ENCODE measurements at regions not wholly inside any gene's neighbourhood (a gene's known extent, or its start where the extent isn't known, plus 50 kb on each side); places are given as distances from the start of the nearest gene placed in this dataset.
"Not testable (repeated sequence)": the region's sequence is repeated elsewhere in the genome, so short reads cannot be mapped to it uniquely, and the experiment has no call there.

GRCh38 chr10:83527934-83528333 lies 611.4 kb upstream of the GHITM start:
- no peak for DNase-seq

DNA sequence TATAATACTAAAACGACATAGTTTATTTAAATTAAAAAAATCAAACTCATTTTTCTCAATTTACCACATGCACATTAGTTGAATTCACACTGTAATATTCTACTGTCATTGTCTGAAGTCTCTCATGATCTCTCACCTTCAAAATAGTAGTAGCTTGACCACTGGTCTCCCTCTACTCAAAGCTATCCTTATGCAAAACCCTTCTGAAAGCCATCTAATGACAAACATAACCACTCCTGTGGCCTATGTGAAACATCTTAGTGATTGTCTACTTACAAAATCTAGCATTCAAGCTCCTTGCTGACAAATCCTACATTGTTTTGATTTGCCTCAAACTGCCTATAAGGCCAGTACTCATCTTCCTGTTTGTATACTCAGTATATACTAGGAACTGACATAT lies 606.0 kb upstream of the GHITM start:
- DNase-seq: no peak

DNA sequence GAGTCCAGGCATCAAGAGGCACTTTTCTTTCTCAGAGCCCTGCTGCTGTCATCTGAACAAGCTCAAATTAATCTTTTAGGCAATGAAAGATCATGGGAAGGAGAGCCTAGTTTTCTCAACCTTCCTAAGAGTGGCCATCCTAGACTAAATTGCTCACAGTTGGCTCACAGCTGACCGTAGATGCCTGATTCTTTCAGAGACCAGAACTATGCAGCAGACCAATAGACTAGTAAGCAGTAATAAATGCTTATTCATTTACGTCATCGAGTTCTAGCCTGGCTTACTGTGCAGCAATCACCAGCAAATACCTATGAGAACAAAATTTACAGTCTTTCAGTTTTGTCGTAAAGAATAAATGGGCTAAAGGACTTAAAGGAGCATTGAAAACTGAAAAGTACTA lies 602.9 kb upstream of the GHITM start:
- no peak for DNase-seq

DNA sequence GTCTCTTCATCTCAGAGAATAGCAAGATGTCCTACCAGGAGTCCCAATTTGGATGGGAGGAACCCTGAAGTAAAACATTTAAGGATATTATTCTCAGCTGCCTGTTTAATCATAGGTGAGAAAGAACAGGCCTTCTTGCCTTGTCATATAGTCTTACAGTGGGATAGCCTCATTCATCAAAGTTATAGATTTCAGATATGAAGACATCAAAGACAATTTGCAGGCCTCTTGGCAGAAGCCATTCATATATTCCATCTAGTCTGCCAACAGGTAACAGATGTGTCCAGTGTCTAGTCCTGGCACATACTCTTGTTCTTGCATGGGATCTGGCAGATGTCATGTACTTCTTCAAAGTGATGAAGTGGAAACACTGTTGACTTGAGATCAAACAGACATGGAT lies 601.3 kb upstream of the GHITM start:
- DNase-seq: no peak

GRCh38 chr10:83539528-83540308 lies 599.6 kb upstream of the GHITM start:
- DNase-seq: no peak

DNA sequence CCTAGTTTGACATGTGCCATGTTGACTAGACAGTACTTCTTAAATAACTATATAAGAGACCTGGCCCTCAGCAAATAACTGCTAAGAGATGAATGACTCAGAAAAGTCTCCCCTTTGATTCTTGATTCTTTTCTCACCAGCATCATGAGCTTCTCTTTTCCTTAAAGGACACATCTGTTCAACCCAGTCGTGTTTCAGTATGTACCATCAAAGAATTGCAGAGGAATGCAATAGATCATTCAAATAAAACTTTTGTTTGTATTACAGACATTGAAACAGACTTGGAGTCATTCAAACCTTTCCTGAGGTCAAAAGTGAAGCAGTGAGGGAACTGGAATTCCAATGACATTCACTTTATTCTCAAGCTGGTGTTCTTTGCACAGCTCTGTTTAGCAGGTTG lies 598.3 kb upstream of the GHITM start:
- DNase-seq: no peak

- DNase-seq: no peak
Observed at GRCh38 chr10:83542774-83543411, 596.4 kb upstream of the GHITM start.

GRCh38 chr10:83543691-83544462 lies 595.4 kb upstream of the GHITM start:
- DNase-seq: no peak

DNA sequence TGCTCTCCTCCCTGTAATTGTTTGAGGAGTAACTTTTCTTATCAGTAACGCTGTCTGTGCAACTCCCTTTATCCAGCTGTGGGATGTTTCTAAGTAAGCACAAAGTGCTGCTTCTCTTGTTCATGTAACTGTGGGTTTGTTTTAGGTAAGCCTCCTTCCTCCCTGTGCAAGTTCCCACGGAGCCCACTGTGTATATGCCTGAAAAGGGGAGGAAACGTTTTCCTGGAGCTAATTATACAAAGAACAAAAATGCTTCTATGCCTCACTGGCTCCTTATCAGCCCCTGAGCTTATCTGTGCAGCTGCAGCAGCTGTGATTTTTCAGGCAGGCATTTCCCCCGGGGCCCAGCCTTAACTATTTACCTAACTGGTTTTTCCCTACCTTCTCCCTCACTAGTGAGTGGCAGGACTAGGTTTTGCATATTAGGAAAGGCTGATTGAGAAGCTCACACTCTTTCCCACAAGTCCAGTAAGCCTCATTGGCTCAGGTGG lies 593.4 kb upstream of the GHITM start:
- no peak for DNase-seq

- DNase-seq: not testable (repeated sequence)
Observed at GRCh38 chr10:83551190-83551589, 588.1 kb upstream of the GHITM start.

DNA sequence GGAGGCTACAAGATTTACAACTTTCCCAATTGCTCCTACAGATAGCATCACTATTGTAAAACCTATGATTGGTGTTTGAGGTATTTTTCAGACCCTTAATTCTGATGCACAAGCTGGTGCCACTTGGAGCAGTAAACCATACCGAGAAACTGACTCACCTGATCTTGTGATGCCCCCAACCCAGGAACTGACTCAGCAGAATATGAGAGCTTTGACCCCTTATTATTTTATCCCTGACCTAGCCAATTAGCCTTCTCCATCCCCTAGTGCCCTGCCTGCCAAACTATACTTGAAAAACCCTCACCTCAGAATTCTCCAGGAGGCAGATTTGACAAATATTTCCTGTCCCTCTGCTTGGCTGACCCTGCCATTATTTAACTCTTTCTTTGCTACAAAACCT lies 585.9 kb upstream of the GHITM start:
- DNase-seq: no peak

DNA sequence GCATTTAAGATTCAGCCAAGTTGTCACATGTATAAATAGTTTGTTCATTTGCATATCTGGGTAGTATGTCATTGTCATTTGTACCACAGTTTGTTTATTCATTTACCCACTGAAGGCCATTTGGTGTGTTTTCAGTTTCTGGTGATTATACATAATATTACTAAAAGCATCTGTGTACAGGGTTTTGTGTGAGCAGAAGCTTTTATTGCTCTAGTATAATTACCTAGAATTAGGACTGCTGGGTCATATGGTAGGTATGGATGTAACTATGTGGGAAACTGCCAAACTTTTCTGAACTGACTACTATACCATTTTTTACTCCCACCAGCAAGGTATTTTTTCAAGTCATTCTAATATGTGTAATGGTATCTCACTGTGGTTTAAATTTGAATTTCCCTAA lies 584.0 kb upstream of the GHITM start:
- no peak for DNase-seq

DNA sequence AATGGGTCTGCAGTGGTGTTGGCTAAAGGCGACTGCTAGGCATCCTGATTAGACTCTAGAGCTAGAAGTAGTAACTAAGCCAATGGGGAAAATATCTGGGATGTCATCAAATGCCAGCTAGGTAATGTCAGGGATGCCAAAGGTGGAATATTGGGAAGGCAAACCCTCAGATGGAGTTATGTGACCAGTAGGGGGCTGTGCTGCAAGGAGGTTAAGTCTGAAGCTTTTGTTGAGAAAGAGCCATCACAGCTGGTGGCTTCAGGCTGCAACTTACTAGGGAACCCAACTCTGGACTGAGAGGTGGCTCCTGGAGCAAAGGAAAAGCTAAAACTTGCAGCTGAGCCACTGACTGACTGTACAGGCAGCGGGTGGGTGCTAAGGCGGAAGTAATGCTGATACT lies 576.9 kb upstream of the GHITM start:
- no peak for DNase-seq

DNA sequence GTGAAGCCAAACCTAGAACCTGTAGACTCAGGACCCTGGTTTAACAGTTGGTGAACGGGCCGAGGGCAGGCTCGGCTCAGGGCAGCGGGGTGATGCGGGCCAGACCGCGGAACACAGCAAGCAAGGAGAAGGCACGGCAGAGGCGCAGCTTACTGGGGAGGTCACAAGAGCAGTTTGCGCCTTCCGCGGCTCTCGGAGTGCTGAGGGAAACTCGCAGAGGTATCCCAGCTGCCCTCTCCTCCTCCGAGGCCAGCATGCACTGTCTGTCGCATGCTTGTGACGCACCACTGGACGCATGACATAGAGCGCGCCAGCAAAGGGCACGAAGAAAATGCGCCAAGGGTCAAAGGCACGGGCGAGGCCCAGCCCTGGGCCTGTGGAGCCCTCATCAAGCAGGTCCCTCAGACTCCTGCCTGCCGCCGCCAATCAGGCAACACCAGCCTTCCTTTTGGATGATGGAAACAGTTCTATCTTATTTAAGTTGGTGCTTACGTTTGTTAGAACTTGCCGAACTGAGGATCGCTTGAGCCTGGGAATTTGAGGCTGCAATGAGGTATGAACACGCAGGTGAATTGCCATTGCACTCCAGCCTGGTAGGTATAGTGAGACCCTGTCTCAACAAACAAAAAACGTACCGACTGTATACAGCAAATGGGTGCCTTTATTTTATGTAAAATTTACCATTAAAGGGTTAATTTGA lies 574.3 kb upstream of the GHITM start:
- DNase-seq: no peak

GRCh38 chr10:83572036-83572435 lies 567.3 kb upstream of the GHITM start:
- no peak for DNase-seq

DNA sequence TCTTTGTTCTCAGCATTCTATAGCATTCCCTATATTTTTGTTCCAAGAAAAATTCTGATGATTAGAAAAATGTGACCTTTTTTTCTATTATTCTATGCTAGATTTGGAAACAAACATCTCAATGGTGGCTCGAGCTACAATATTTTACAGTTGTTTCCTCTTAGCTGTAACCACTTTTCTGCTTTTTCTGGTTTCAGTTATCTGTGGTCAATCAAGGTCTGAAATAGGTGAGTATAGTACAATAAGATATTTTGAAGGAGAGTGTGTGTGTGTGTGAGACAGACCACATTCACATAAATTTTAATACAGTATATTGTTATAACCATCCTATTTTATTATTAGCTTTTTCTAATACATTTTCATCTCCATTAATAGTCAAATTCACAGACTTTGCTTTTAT lies 564.5 kb upstream of the GHITM start:
- no peak for DNase-seq

GRCh38 chr10:83577421-83577820 lies 561.9 kb upstream of the GHITM start:
- DNase-seq: no peak

DNA sequence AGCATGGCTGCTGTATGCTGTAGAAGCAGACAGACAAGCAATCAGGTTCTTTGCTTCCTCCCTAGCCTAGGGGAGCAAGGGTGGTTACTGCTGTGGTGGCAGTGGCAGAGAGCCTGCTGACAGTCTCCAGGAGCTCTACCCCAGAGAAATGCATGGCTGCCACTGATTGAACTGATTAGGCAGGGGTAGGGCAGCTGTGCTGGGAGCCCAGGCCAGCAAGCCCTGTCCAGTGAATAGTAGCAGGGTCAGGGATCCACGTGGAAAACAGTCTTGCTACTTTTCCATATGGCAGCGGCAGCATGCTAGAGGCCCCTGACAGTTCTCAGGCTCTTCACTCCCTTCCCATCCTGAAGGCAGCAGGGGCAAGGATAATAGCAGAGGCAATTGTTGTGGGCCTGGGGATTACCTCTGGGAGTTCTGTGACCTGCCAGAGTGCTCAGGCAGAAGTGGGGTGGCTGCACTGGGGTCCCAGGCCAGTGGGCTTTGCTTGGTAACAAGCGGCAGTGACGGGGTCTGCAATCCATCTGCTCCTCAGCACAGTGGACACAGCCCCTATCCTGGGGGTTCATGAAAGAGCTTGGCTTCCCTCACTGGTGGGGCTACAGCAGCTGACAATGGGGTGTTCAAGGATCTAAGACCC lies 558.8 kb upstream of the GHITM start:
- DNase-seq: no peak

DNA sequence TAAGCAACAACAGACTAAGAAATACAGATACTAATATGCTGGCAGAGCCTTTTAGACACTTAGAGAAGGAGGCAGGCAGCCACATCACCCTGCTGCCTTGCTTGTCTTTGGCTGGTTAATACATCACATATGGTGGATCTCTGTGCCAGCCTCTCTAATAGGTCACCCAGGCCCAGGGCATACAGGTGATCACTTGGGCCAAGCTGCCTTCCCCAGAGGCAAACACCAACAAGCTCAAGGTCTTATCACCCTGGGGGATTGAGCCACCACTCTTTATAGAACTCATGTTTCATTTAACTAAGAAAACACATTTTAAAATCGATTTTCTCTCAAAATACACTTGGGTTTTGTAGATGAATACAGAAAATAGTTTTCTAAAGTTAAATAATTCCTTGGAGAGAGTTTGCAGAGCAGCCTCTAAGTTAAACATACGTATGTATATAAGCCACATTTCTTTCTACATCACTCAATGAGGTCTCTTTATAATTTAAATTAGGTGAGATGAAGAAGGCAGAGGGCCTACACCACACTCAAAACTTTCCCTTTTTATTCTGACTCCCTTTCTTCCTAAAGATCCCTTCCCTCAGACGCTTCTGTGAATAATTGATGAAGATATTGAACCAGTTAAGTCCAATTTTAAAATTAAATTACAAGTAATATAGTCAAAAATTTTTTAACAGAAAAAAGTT lies 556.8 kb upstream of the GHITM start:
- DNase-seq: no peak

DNA sequence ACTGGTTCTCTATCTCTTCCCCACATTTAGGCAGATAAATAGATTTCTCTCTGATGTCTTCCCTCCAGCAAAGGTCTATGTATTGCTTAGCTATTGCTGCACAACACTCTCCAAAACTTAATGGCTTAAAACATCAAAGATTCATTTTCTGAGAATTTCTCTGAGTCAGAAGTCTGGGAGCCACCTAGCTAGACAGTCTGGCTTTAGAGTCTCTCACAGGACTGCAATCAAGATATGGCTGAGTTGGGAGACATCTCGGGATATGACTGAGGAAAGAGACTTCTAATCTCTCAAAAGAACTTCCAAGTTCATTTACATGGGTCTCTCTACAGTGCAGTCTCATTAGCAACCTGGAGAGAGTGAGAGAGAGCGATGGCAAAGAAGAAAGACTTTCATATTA lies 553.6 kb upstream of the GHITM start:
- no peak for DNase-seq

- DNase-seq: no peak
Observed at GRCh38 chr10:83592337-83592935, 546.9 kb upstream of the GHITM start.

GRCh38 chr10:83603708-83604107 lies 535.6 kb upstream of the GHITM start:
- no peak for DNase-seq
